HG03039 (cell line): ENCODE measurements at regions not wholly inside any gene's neighbourhood (a gene's known extent, or its start where the extent isn't known, plus 50 kb on each side); places are given as distances from the start of the nearest gene placed in this dataset.

Experiments
- ATAC-seq: cut with Tn5 transposase; IDR thresholded peaks from one replicate; pipeline ENCODE4 v1.9.1; 2021; ENCODE audit warnings: mild to moderate bottlenecking, moderate library complexity; ENCODE audit not compliant: unreplicated experiment

GRCh38 chr5:2399096-2399495 is 352.4 kb downstream of the IRX2 start:
- no peak for ATAC-seq

GRCh38 chr5:2393556-2393955 is 357.9 kb downstream of the IRX2 start:
- ATAC-seq = no peak

GRCh38 chr5:2391566-2391965 is 359.9 kb downstream of the IRX2 start:
- ATAC-seq = no peak

- ATAC-seq = no peak
Measured at GRCh38 chr5:2391021-2391420, 360.5 kb downstream of the IRX2 start.

- no peak for ATAC-seq
Measured at GRCh38 chr5:2388571-2388970, 362.9 kb downstream of the IRX2 start.

DNA sequence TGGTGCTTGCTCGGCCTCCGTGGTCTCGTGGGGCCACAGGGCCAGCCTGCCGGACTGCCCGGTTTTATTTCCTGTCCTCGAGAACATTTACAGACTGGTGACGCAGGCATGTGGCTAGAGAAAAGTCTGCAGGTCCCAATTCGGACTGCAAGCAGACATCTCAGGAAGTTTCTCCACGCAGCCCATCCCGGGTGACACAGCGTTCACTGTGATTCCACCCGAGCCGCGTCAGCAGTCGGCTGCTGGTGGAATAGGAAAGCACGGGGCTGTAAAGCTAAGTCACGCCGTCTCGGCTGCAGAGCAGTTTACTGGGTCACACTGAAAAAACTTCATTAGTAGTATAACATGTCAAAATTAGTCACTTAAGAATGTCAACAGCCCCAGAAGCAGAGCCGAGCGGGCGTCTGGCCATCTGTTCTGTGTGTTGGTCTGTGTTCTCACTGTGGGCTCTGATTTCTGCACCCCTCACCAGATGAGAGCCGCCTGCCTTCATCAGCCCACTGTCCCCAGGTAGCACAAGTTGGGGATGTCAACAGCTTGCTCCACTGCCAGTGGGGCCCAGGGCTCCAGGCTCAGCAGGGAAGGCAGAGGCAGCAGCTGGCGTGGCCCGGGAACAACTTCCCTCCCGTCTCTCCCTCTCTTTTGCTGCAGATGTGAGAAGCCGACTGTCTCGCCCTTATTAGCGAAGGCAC is 363.7 kb downstream of the IRX2 start:
- ATAC-seq = no peak

GRCh38 chr5:2387250-2387633 is 364.2 kb downstream of the IRX2 start:
- no peak for ATAC-seq

- ATAC-seq = no peak
Measured at GRCh38 chr5:2385818-2386217, 365.7 kb downstream of the IRX2 start.

DNA sequence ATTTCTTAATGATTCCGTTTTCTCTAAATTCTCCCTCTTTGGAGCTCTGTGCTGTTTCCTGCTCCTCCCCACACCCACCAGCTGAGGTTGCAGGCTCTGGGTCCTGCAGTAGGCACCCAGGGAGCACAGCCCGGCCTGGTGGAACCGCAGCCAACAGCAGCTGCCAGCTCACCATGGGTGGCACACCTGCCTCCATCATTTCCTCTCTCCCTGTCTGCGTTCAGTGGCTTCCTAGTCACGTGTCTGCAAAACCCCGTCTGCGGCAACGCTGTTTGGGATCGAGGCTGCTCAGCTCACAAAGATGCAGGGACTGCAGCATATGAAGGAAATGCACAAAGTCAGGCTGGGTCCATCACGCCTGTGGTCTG is 367.8 kb downstream of the IRX2 start:
- no peak for ATAC-seq

- ATAC-seq = no peak
Measured at GRCh38 chr5:2382776-2383697, 368.4 kb downstream of the IRX2 start.

GRCh38 chr5:2381861-2382260 is 369.6 kb downstream of the IRX2 start:
- ATAC-seq = no peak

- no peak for ATAC-seq
Measured at GRCh38 chr5:2381070-2381469, 370.4 kb downstream of the IRX2 start.

GRCh38 chr5:2378976-2379375 is 372.5 kb downstream of the IRX2 start:
- ATAC-seq = no peak

DNA sequence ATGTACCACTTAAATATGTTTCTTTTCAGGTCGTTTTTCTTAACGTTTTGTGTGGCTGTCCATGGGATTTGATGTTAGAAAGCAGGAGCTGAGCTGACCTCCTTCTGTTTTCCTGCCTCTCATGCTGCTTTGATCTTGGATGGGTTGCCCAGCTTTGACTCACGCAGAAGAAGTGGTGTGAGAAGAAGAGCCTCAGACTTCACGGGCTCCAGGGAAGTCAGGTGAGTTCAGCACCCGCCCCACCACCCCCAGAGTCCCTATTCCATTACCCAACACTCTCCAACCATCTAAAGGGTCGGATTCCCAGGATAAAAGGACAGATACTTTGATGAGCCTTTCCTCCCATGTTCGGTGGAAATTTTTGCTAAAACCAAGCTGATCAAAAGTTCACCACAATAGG is 373.4 kb downstream of the IRX2 start:
- no peak for ATAC-seq

DNA sequence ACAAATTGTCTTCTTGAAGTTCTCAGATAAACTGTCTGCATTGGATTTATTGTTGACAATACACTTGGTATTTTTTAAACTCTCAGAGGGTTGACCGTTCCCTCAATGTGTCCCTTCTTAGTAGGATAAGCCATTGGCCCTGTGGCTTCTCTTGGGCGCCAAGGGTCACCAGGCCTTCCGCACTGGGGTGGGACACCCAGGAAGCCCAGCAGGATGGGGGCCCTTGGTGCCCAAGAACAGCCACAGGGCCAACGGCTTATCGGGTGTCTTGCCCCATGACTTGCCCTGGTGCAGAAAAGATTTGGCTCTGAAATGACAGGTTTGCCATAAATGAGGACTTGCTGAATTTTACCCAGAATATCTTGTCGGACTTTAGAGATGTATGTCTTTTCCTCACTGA is 375.0 kb downstream of the IRX2 start:
- no peak for ATAC-seq

DNA sequence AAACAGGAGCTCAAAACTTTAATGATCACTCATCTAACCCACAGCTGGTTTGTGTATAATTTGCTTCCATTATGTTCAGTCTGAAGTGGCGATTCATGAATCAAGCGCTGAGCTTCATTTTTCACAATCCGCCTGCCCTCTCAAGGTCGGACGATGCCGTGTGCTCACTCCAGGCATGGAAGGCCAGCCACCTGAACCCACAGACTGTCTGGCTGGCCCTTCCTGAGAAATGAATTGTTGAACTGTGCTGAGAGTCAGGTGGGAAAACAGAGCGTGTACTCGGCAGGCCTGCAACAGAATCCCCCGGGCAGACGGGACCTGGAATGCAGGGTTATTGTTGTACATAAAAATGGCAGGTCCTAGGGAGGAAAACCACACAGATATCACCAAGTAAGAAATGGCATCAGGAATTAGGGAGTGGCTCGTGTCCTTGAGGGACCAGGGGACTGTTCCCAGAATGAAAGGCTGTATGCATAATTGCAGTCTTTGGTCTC is 375.7 kb downstream of the IRX2 start:
- no peak for ATAC-seq

DNA sequence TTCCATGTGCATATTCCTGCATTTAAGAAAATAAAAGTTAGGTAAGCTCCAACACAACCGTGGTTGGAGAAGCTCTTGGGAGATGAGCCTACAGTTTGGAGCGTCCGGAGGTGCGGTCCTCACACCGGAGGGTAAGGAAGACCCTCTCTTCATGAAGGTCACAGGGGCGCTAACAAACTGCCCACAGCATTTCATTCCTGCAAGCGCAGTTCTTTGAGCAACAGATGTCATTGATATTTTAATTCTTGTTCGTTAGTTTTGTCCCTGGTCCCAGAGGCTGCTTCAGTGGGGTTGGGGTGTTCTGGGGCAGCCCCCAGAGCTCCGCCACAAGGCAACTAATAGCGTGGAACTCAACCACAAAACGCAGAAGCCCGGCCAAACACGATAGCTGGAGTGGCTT is 376.2 kb downstream of the IRX2 start:
- no peak for ATAC-seq

DNA sequence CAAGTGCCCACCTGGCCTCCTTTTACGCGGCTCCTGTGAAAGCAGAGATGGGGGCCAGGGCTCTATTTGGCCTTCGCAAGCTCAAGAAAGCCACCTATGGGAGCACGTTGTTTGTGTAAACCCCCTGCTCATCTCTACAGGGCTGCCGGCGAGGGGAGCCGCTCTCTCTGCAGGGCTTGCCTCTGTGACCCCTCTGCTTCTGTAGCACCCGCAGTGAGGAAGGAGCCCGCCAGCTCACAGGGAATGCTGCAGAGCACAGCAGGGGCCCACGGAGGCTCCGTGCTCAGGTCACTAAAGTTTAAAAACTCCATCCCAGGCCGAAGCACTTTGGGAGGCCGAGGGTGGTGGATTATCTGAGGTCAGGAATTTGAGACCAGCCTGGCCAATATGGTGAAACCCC is 376.8 kb downstream of the IRX2 start:
- ATAC-seq = no peak

- no peak for ATAC-seq
Measured at GRCh38 chr5:2373631-2374030, 377.8 kb downstream of the IRX2 start.

DNA sequence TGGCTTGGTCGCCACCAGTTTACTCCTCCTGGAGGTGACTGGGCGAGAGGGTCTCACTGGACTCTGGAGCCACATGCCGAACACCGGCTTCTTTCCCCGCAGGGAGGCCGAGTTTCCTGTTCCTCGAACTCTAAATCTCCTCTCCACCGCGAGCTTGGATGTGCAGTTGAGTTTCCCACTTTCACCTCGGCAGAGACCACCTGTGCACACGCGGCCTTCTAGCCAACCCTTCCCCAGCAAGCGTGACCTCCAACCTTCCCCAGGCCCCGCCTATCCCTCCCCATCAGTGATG is 380.1 kb downstream of the IRX2 start:
- ATAC-seq = no peak

DNA sequence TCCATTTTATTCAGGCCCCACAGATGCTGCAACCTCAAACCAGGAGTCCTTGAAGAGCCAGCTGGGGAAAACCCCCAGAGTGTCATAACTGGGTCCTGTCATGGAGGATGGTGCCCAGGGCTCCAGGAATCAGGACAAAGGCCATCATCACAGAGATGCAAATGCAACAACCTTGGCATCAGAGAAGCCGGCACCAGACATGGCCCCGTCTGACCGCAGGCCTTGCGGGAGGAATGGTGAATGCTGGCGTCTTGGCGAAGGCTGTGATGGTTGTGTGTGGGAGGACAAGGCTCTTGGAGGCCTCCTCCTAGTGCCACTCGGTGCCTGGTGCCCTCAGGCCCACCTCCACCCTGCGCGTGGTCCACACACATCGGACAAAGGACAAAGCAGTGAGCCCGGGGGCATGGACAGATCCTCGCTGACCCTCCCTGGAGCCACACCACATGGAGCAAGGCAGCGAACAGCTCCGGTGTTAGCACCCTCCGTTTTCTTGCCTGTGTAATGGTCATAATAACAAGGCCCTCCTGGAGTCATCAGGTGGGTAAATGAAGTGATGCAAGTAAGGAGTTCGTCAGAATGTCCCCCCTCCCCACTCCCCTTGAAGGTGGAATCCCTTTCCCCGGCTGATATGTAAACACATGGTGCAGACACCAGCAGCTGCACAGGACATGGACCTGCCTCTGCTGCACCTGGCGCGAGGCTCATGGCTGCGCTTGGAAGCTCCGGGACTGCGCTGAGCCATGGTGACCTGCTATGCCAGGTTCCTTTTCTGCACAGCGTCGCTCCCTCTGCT is 380.7 kb downstream of the IRX2 start:
- ATAC-seq = no peak

DNA sequence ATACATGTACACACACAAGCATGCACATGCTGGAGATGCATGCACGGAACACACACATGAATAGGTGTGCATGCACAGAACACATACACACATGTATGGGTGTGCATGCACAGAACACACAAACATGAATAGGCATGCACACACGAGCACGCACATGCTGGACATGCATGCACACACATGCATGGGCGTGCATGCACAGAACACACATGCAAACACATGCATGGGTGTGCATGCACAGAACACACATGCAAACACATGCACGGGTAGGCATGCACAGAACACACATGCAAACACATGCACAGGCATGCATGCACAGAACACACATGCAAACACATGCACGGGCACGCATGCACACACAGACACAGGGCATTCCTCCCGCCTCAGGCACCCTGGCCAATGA is 382.3 kb downstream of the IRX2 start:
- ATAC-seq = no peak
